B cell (primary cell): ENCODE measurements at regions not wholly inside any gene's neighbourhood (a gene's known extent, or its start where the extent isn't known, plus 50 kb on each side); places are given as distances from the start of the nearest gene placed in this dataset.
A peak's percentile ranks its signal among the peaks of the same experiment; 100 is the strongest.
"Not testable (repeated sequence)": the region's sequence is repeated elsewhere in the genome, so short reads cannot be mapped to it uniquely, and the experiment has no call there.

ENCODE experiments used
- ATAC-seq: fragments of 200-7000 bp; cut with Tn5 transposase; one replicate; pipeline ENCODE4 v1.10.0; 2021; ENCODE audit warnings: low read depth, mild to moderate bottlenecking, moderate number of reproducible peaks, moderate library complexity
- CTCF ChIA-PET: fragments of 350-600 bp; sonication (Branson Sonifier 250); formaldehyde crosslinking; loops from one replicate; lab custom pipeline; 2021; ENCODE audit warnings: antibody characterized with exemption, inconsistent platforms; lab: Charles Lee
- POLR2A ChIA-PET: fragments of 350-600 bp; sonication (Branson Sonifier 250); formaldehyde crosslinking; loops from one replicate; lab custom pipeline; 2021; ENCODE audit warnings: antibody characterized with exemption; lab: Charles Lee
- DNase-seq: peaks from one replicate; pipeline ENCODE4 v3.0.0; 2013
- H2AFZ ChIP-seq: 2 replicates; pipeline ENCODE4 v1.6.1; 2012; ENCODE audit warnings: mild to moderate bottlenecking, low read depth, low read length; ENCODE audit not compliant: insufficient read depth, poor library complexity, severe bottlenecking
- H3K27ac ChIP-seq, 2 donors: 1 replicate in 1 of 2; 2 replicates in 1 of 2; pipeline ENCODE4 v1.5.1; 2012 to 2013; ENCODE audit warnings: low read length in 2 of 2, mild to moderate bottlenecking in 2 of 2, moderate library complexity in 1 of 2
- H3K27me3 ChIP-seq, 4 experiments: fragments of 200-600 bp in 1 of 4; sonication (generic) in 1 of 4; replicated peaks in 1 of 4; 1 replicate in 2 of 4; 2 replicates in 2 of 4; pipeline versions ENCODE4 v1.6.1 to v1.7.0; 2013 to 2016; ENCODE audit warnings: low read length in 3 of 4, mild to moderate bottlenecking in 2 of 4, mixed read lengths in 1 of 4, moderate library complexity in 1 of 4; ENCODE audit not compliant: insufficient read depth in 4 of 4, control insufficient read depth in 3 of 4; ENCODE audit errors: control extremely low read depth in 1 of 4
- H3K36me3 ChIP-seq, 2 experiments: replicated peaks in 1 of 2; 1 replicate in 1 of 2; 2 replicates in 1 of 2; pipeline versions ENCODE4 v1.6.1 to v1.7.1; 2013; ENCODE audit warnings: low read length in 1 of 2; ENCODE audit not compliant: insufficient read depth in 2 of 2, control insufficient read depth in 1 of 2; ENCODE audit errors: control extremely low read depth in 1 of 2, extremely low read depth in 1 of 2
- H3K4me1 ChIP-seq, 2 donors: fragments of 200-600 bp in 1 of 2; sonication (generic) in 1 of 2; 1 replicate in 1 of 2; 2 replicates in 1 of 2; pipeline versions ENCODE4 v1.5.1 to v1.6.1; 2013 to 2017; ENCODE audit warnings: low read length in 2 of 2; ENCODE audit not compliant: control insufficient read depth in 2 of 2, insufficient read depth in 2 of 2
- H3K4me2 ChIP-seq: replicated peaks from 2 replicates; pipeline ENCODE3; 2012; ENCODE audit warnings: mild to moderate bottlenecking, low read depth, low read length; ENCODE audit not compliant: poor library complexity, severe bottlenecking
- H3K4me3 ChIP-seq, 5 experiments: fragments of 200-600 bp in 1 of 5; sonication (generic) in 1 of 5; 1 replicate in 3 of 5; 2 replicates in 2 of 5; pipeline versions ENCODE4 v1.5.1 to v1.7.0; 2011 to 2016; ENCODE audit warnings: low read length in 4 of 5, mild to moderate bottlenecking in 4 of 5, low read depth in 2 of 5, control low read depth in 1 of 5, moderate library complexity in 1 of 5; ENCODE audit not compliant: insufficient read depth in 1 of 5; ENCODE audit errors: control extremely low read depth in 1 of 5, extremely low read depth in 1 of 5
- H3K79me2 ChIP-seq: fragments of 200-600 bp; sonication (generic); one replicate; pipeline ENCODE4 v1.6.0; 2016; ENCODE audit warnings: low read length; ENCODE audit not compliant: control insufficient read depth, insufficient read depth
- H3K9ac ChIP-seq: fragments of 200-600 bp; sonication (generic); 2 replicates; pipeline ENCODE4 v1.6.1; 2017; ENCODE audit warnings: mild to moderate bottlenecking, low read length, moderate library complexity
- H3K9me3 ChIP-seq, 3 donors: one replicate each; pipeline versions ENCODE4 v1.6.1 to v1.7.1; 2013; ENCODE audit warnings: low read length in 2 of 3; ENCODE audit not compliant: control insufficient read depth in 2 of 3, insufficient read depth in 1 of 3; ENCODE audit errors: control extremely low read depth in 1 of 3
- H4K20me1 ChIP-seq: 2 replicates; pipeline ENCODE4 v1.6.0; 2012; ENCODE audit warnings: mild to moderate bottlenecking, low read length; ENCODE audit not compliant: insufficient read depth, control insufficient read depth, poor library complexity, severe bottlenecking
- H3K27ac Mint-ChIP-seq: one replicate; pipeline ENCODE4 v1.8.0; 2021; ENCODE audit warnings: mixed read lengths
- H3K27me3 Mint-ChIP-seq: one replicate; pipeline ENCODE4 v1.8.0; 2021; ENCODE audit warnings: mixed read lengths
- H3K4me1 Mint-ChIP-seq: one replicate; pipeline ENCODE4 v1.8.0; 2021; ENCODE audit warnings: mixed read lengths
- H3K4me3 Mint-ChIP-seq: one replicate; pipeline ENCODE4 v1.8.0; 2021; ENCODE audit warnings: mixed read lengths
- H3K9me3 Mint-ChIP-seq: one replicate; pipeline ENCODE4 v1.8.0; 2022; ENCODE audit warnings: mixed read lengths; ENCODE audit not compliant: insufficient read depth
- CTCF ChIP-seq: fragments of 200-600 bp; IDR thresholded peaks from one replicate; pipeline ENCODE4 v1.8.0; 2022; ENCODE audit warnings: antibody characterized with exemption, mild to moderate bottlenecking
- EZH2 ChIP-seq: IDR thresholded peaks from 2 replicates; pipeline ENCODE4 v1.6.1; 2012; ENCODE audit warnings: borderline replicate concordance, low read depth, mild to moderate bottlenecking, moderate library complexity, low read length; ENCODE audit not compliant: insufficient read depth, poor library complexity, severe bottlenecking
- WGBS: methylation state at CpG from one replicate; pipeline ENCODE4 v1.1.5; 2013; ENCODE audit warnings: missing lambda C conversion rate; ENCODE audit not compliant: insufficient coverage; 5-methylcytosine and 5-hydroxymethylcytosine counted together
- intact Hi-C: fragments of 100-400 bp; cut with micrococcal nuclease; formaldehyde crosslinking; loops from one replicate; pipeline ENCODE4 v1.10.0; 2022

GRCh38 chr5:102154791-102155605 lies 141.1 kb downstream of the SLCO4C1 start:
- Mint-ChIP-seq H3K4me3 (peak overlapping the region; percentile 64), H3K27ac (peak overlapping the region; percentile 23)
- DNase-seq (peak; percentile 16), ATAC-seq (peak; percentile 53)
- peak overlapping the region in 1 of 5 experiments; percentile 43 for H3K4me3 ChIP-seq
- H3K9me3 Mint-ChIP-seq, H3K4me1 Mint-ChIP-seq, H3K9me3 ChIP-seq, POLR2A ChIA-PET, H3K4me1 ChIP-seq, H4K20me1 ChIP-seq, H3K79me2 ChIP-seq, H3K36me3 ChIP-seq, H3K27me3 Mint-ChIP-seq, H2AFZ ChIP-seq, intact Hi-C loops, H3K9ac ChIP-seq, H3K4me2 ChIP-seq, H3K27ac ChIP-seq, H3K27me3 ChIP-seq: not testable (repeated sequence)
- CTCF ChIA-PET = interaction anchor here (0.9 to 2.0 kb wide), 2 partner anchors 10 to 11 kb away, joined by 3 to 4 read pairs; no protein-coding TSS in a partner anchor
- 89% methylated on average over 50 of the region's 54 CpGs for whole genome bisulfite sequencing

GRCh38 chr5:102154291-102154690 lies 141.8 kb downstream of the SLCO4C1 start:
- no CpG with 5 or more reads among the region's 2 CpGs for WGBS
- ATAC-seq (no peak), DNase-seq (no peak)
- Histone ChIP-seq H3K9ac (no peak overlapping the region), H3K4me3 (peak overlapping the region in 1 of 5 experiments; percentile 43), H3K4me2 (no peak overlapping the region), H4K20me1 (no peaks in the 10 kb centered on the region), H3K27me3 (no peaks in the 10 kb centered on the region), H3K9me3 (no peaks in the 10 kb centered on the region), H3K79me2 (no peaks in the 10 kb centered on the region), H3K4me1 (no peaks in the 10 kb centered on the region), H3K36me3 (no peaks in the 10 kb centered on the region), H2AFZ (no peak overlapping the region), H3K27ac (no peak overlapping the region)
- Mint-ChIP-seq H3K9me3 (no peaks in the 10 kb centered on the region), H3K4me1 (no peaks in the 10 kb centered on the region), H3K4me3 (peak overlapping the region; percentile 64), H3K27ac (no peak overlapping the region), H3K27me3 (no peaks in the 10 kb centered on the region)
- POLR2A ChIA-PET = no interaction called here
- no peak for TF ChIP-seq CTCF
- TF ChIP-seq EZH2 = no peak
- intact Hi-C loops = no loop called here
- CTCF ChIA-PET = interaction anchor here (0.9 to 2.0 kb wide), 2 partner anchors 10 to 11 kb away, joined by 3 to 4 read pairs; no protein-coding TSS in a partner anchor
